ENCODE measurements at regions not wholly inside any gene's neighbourhood (a gene's known extent, or its start where the extent isn't known, plus 50 kb on each side); places are given as distances from the start of the nearest gene placed in this dataset.
A peak's percentile ranks its signal among the peaks of the same experiment; 100 is the strongest.

DNA sequence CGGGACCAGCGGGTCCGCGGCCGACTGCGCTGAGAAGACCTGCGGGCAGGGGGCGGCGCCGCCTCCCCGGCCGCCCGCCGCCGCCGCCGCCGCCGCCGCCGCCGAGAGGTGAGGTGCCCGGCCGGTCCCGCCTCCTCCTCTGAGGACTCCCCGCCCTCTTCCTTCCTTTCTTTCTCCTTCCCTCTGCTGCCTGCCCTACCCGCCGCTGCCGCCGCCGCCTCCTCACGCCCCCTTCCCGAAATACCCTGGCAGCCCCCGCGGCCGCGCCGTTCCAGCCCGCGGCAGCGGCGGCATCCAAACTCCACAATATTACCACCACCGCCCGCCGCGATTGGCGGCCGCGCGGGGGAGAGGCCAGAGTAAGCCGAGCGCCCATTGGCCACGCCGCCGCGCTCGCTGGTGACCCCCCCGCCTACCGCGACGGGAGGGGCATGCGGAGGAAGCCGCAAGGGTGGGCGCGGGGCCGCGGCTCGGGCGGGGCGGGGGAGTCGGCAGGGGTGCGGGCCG is 61.8 kb upstream of the ANKRD28 start:
- no peaks in the 10 kb centered on the region for H3K36me3 ChIP-seq (ENCODE audit: insufficient read depth, low read length)
- no peaks in the 10 kb centered on the region for H3F3A ChIP-seq (ENCODE audit: insufficient read depth, low read length, poor library complexity, severe bottlenecking)
- peak overlapping the region; percentile 56 for H2AFZ ChIP-seq (ENCODE audit: low read depth, low read length)
- no peaks in the 10 kb centered on the region for H3K27me3 ChIP-seq (ENCODE audit: insufficient read depth, low read depth, low read length)
- no peak overlapping the region for H3K4me2 ChIP-seq (ENCODE audit: low read length)
- H3K9me2 ChIP-seq (ENCODE audit: insufficient read depth, low read length): no peaks in the 10 kb centered on the region
- H3K9me3 ChIP-seq (ENCODE audit: low read length): no peaks in the 10 kb centered on the region
- H3K4me3 ChIP-seq (ENCODE audit: low read length): peak overlapping the region; percentile 98
- peaks cover 29% of the 10 kb centered on the region for H3K79me2 ChIP-seq (replicated peaks; ENCODE audit: insufficient read depth, low read length)
- TF ChIP-seq, protein P1, sequence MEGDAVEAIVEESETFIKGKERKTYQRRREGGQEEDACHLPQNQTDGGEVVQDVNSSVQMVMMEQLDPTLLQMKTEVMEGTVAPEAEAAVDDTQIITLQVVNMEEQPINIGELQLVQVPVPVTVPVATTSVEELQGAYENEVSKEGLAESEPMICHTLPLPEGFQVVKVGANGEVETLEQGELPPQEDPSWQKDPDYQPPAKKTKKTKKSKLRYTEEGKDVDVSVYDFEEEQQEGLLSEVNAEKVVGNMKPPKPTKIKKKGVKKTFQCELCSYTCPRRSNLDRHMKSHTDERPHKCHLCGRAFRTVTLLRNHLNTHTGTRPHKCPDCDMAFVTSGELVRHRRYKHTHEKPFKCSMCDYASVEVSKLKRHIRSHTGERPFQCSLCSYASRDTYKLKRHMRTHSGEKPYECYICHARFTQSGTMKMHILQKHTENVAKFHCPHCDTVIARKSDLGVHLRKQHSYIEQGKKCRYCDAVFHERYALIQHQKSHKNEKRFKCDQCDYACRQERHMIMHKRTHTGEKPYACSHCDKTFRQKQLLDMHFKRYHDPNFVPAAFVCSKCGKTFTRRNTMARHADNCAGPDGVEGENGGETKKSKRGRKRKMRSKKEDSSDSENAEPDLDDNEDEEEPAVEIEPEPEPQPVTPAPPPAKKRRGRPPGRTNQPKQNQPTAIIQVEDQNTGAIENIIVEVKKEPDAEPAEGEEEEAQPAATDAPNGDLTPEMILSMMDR (IDR thresholded peaks at IDR 0.05; ENCODE audit: poor library complexity, severe bottlenecking): peak; percentile 15
- TF ChIP-seq POLR2AphosphoS5 (IDR thresholded peaks at IDR 0.05): no peak
- TF ChIP-seq EZH2 (IDR thresholded peaks at IDR 0.05; ENCODE audit: borderline replicate concordance, insufficient read depth, low read length, poor library complexity, severe bottlenecking): no peak
- H4K20me1 ChIP-seq (ENCODE audit: insufficient read depth): no peaks in the 10 kb centered on the region
- peak overlapping the region; percentile 73 for H3K27ac ChIP-seq (ENCODE audit: low read length)
- H3K9ac ChIP-seq (ENCODE audit: low read length): peak overlapping the region; percentile 72

DNA sequence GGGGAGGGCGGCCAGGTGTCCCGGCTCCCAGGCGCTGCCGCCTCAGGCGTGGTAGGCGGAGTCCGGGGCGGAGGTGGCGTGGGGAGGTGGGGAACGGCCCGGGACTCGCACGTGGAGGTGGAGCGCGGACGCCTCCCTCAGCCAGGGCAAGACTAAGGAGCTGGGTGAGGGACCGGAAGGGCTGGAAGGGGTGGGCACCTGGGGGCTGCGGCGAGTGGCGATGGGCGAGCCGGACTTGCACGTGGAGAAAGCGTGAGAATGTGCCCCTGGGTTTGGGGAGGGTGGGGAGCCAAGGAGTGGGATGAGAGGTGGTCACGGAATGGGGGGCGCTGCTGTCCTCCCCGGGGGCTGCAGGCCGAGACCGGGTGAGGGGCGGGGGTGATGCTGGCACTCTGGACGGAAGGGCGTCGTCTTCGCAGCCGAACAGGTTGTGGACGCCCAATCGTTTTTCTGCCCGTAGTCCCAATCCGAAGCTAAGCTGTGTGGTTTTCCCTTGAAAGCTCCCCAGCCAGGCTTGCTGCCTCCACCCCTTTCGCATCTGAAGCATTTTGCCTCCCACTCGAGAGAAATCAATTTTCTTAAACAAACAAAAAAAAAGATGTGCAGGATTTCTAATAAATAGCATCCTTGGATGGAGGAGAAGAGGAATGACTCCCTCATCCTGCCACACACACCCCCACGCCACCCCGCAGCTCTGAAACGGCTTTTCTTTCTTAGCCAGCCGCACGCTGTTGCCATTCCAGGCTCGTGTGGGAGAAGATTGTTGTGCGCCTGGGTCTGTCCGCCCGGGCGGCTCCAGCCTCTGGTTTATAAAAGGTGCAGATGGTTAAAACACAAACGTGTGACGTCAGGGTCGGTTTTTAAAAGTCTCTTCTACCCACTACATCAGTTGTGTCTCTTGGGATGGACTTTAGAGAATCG is 62.5 kb upstream of the ANKRD28 start:
- Histone ChIP-seq H3K79me2 (replicated peaks; ENCODE audit: insufficient read depth, low read length) (peaks cover 24% of the 10 kb centered on the region), H2AFZ (ENCODE audit: low read depth, low read length) (peak overlapping the region; percentile 69)
- TF ChIP-seq, protein P2, sequence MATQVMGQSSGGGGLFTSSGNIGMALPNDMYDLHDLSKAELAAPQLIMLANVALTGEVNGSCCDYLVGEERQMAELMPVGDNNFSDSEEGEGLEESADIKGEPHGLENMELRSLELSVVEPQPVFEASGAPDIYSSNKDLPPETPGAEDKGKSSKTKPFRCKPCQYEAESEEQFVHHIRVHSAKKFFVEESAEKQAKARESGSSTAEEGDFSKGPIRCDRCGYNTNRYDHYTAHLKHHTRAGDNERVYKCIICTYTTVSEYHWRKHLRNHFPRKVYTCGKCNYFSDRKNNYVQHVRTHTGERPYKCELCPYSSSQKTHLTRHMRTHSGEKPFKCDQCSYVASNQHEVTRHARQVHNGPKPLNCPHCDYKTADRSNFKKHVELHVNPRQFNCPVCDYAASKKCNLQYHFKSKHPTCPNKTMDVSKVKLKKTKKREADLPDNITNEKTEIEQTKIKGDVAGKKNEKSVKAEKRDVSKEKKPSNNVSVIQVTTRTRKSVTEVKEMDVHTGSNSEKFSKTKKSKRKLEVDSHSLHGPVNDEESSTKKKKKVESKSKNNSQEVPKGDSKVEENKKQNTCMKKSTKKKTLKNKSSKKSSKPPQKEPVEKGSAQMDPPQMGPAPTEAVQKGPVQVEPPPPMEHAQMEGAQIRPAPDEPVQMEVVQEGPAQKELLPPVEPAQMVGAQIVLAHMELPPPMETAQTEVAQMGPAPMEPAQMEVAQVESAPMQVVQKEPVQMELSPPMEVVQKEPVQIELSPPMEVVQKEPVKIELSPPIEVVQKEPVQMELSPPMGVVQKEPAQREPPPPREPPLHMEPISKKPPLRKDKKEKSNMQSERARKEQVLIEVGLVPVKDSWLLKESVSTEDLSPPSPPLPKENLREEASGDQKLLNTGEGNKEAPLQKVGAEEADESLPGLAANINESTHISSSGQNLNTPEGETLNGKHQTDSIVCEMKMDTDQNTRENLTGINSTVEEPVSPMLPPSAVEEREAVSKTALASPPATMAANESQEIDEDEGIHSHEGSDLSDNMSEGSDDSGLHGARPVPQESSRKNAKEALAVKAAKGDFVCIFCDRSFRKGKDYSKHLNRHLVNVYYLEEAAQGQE (IDR thresholded peaks at IDR 0.05; ENCODE audit: borderline replicate concordance): peak; percentile 28
- TF ChIP-seq EZH2 (IDR thresholded peaks at IDR 0.05; ENCODE audit: borderline replicate concordance, insufficient read depth, low read length, poor library complexity, severe bottlenecking): no peak
- TF ChIP-seq POLR2AphosphoS5 (IDR thresholded peaks at IDR 0.05): no peak
- no peak for TF ChIP-seq RAD21 (conservative IDR thresholded peaks at IDR 0.05)
- peak; percentile 86 for TF ChIP-seq MXI1 (conservative IDR thresholded peaks at IDR 0.05; ENCODE audit: poor library complexity, severe bottlenecking)
- no peak for TF ChIP-seq EP300 (conservative IDR thresholded peaks at IDR 0.05; ENCODE audit: poor library complexity, severe bottlenecking)
- TF ChIP-seq, protein P1 (IDR thresholded peaks at IDR 0.05; ENCODE audit: poor library complexity, severe bottlenecking): no peak
- TF ChIP-seq SMC3 (conservative IDR thresholded peaks at IDR 0.05; ENCODE audit: poor library complexity): no peak
- no peak for TF ChIP-seq TAF1 (IDR thresholded peaks at IDR 0.05; ENCODE audit: low read depth)

More for the DNA sequence above, 62.5 kb upstream of the ANKRD28 start:
- Histone ChIP-seq H3K9me2 (ENCODE audit: insufficient read depth, low read length) (no peaks in the 10 kb centered on the region), H3K36me3 (ENCODE audit: insufficient read depth, low read length) (no peaks in the 10 kb centered on the region), H3K4me3 (ENCODE audit: low read length) (peak overlapping the region; percentile 98), H3K4me2 (ENCODE audit: low read length) (peak overlapping the region; percentile 82), H3K9me3 (ENCODE audit: low read length) (no peaks in the 10 kb centered on the region), H3K27ac (ENCODE audit: low read length) (peak overlapping the region; percentile 73), H4K20me1 (ENCODE audit: insufficient read depth) (no peaks in the 10 kb centered on the region), H3K9ac (ENCODE audit: low read length) (peak overlapping the region; percentile 72), H3K27me3 (ENCODE audit: insufficient read depth, low read depth, low read length) (no peaks in the 10 kb centered on the region), H3F3A (ENCODE audit: insufficient read depth, low read length, poor library complexity, severe bottlenecking) (no peaks in the 10 kb centered on the region)
